ENCODE measurements at regions not wholly inside any gene's neighbourhood (a gene's known extent, or its start where the extent isn't known, plus 50 kb on each side); places are given as distances from the start of the nearest gene placed in this dataset.

- TF ChIP-seq FOS (IDR thresholded peaks at IDR 0.05; ENCODE audit: extremely low read depth, insufficient read length) (no peak), NR1H2 (CRISPR knock-in tag; IDR thresholded peaks at IDR 0.05) (no peak), TAF1 (IDR thresholded peaks at IDR 0.05; ENCODE audit: control insufficient read depth, extremely low read depth, insufficient read depth, low read length, severe bottlenecking) (no peak), EP400 (IDR thresholded peaks at IDR 0.05) (no peak), SMAD2 (IDR thresholded peaks at IDR 0.05; ENCODE audit: low read depth, low read length) (no peak), ZBTB33 (CRISPR knock-in tag; IDR thresholded peaks at IDR 0.05) (no peak), MYC (IDR thresholded peaks at IDR 0.05; ENCODE audit: low read depth, low read length) (no peak), MYC (CRISPR knock-in tag; IDR thresholded peaks at IDR 0.05; ENCODE audit: borderline replicate concordance, low read depth) (no peak), SETDB1 (IDR thresholded peaks at IDR 0.05; ENCODE audit: low read length) (no peak), JUN (IDR thresholded peaks at IDR 0.05; ENCODE audit: borderline replicate concordance, low read depth, low read length) (no peak), JUN (CRISPR knock-in tag; IDR thresholded peaks at IDR 0.05; ENCODE audit: borderline replicate concordance) (no peak), REST (IDR thresholded peaks at IDR 0.05; ENCODE audit: borderline replicate concordance) (no peak), REST (CRISPR knock-in tag; IDR thresholded peaks at IDR 0.05; ENCODE audit: low read depth) (no peak), CTCF (IDR thresholded peaks at IDR 0.05 in 2 of 3, conservative IDR thresholded peaks at IDR 0.05 in 1 of 3; ENCODE audit: insufficient read depth in 2 of 3, low read depth in 1 of 3, low read length in 3 of 3) (no peak), E2F6 (IDR thresholded peaks at IDR 0.05; ENCODE audit: borderline replicate concordance in 1 of 2, extremely low read depth in 1 of 2, insufficient read depth in 1 of 2, insufficient read length in 1 of 2, low read depth in 1 of 2, low read length in 1 of 2, poor library complexity in 1 of 2, severe bottlenecking in 1 of 2) (no peak), NBN (IDR thresholded peaks at IDR 0.05; ENCODE audit: low read depth) (no peak)
Observed at GRCh38 chr11:19453651-19454257, 213.0 kb upstream of the E2F8 start.
